ENCODE measurements at regions not wholly inside any gene's neighbourhood (a gene's known extent, or its start where the extent isn't known, plus 50 kb on each side); places are given as distances from the start of the nearest gene placed in this dataset.

DNA sequence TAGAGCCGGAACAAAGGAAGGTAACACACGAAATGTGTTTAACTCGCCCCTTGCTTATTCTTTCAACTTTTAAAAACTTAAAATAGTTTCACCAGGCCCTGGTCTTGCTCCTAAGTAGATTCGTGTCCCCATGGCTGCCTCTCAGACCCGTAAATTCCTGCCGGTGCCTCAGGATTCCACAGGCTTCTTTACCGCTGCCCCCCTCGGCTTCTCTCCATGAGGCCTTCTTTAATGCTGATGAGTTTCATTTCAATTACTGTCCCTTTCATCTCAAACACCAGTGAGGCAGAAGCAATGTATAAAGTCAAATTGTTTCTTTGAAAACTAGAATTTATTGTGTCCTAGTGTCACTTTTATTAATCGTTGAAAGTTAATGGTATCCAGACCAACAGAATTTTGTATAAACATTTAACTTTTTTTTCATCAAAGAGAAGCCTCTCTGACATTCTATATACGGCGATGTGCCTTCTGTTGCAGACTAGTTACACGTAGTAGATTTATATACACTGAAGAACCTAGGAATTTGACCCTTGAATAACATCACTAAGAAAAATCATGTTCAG is 225.2 kb downstream of the C7orf25 start:
- no peak for TF ChIP-seq FOXA1 (IDR thresholded peaks at IDR 0.05)
- TF ChIP-seq, protein P1, sequence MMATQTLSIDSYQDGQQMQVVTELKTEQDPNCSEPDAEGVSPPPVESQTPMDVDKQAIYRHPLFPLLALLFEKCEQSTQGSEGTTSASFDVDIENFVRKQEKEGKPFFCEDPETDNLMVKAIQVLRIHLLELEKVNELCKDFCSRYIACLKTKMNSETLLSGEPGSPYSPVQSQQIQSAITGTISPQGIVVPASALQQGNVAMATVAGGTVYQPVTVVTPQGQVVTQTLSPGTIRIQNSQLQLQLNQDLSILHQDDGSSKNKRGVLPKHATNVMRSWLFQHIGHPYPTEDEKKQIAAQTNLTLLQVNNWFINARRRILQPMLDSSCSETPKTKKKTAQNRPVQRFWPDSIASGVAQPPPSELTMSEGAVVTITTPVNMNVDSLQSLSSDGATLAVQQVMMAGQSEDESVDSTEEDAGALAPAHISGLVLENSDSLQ (IDR thresholded peaks at IDR 0.05): no peak
- no peak for TF ChIP-seq ARNT (IDR thresholded peaks at IDR 0.05)
- no peak for TF ChIP-seq NFRKB (IDR thresholded peaks at IDR 0.05)
- TF ChIP-seq ELF4 (IDR thresholded peaks at IDR 0.05): no peak
- no peak for TF ChIP-seq HDGF (IDR thresholded peaks at IDR 0.05; ENCODE audit: borderline replicate concordance)
- no peak for TF ChIP-seq SUZ12 (IDR thresholded peaks at IDR 0.05)
- TF ChIP-seq CTBP1 (IDR thresholded peaks at IDR 0.05; ENCODE audit: borderline replicate concordance): no peak
- TF ChIP-seq FOXM1 (IDR thresholded peaks at IDR 0.05; ENCODE audit: borderline replicate concordance): no peak
- no peak for TF ChIP-seq FOXK2 (IDR thresholded peaks at IDR 0.05)
- DNase-seq (ENCODE audit: extremely low spot score): no peak
- CTCF ChIA-PET: no interaction called here

GRCh38 chr7:42685911-42686310 is 226.0 kb downstream of the C7orf25 start:
- TF ChIP-seq ARNT (IDR thresholded peaks at IDR 0.05) (no peak), CTBP1 (IDR thresholded peaks at IDR 0.05; ENCODE audit: borderline replicate concordance) (no peak), FOXA1 (IDR thresholded peaks at IDR 0.05) (no peak), BHLHE40 (IDR thresholded peaks at IDR 0.05; ENCODE audit: borderline replicate concordance) (no peak), SP1 (IDR thresholded peaks at IDR 0.05) (no peak), HDGF (IDR thresholded peaks at IDR 0.05; ENCODE audit: borderline replicate concordance) (no peak), FOXK2 (IDR thresholded peaks at IDR 0.05) (no peak)
- POLR2A ChIA-PET: no interaction called here
- CTCF ChIA-PET: no interaction called here
- DNase-seq (ENCODE audit: extremely low spot score): no peak

More for the DNA sequence above, 225.2 kb downstream of the C7orf25 start:
- POLR2A ChIA-PET: no interaction called here

- POLR2A ChIA-PET: no interaction called here
- TF ChIP-seq L3MBTL2 (conservative IDR thresholded peaks at IDR 0.05) (no peak), NFRKB (IDR thresholded peaks at IDR 0.05) (no peak), SP1 (IDR thresholded peaks at IDR 0.05) (no peak), HDGF (IDR thresholded peaks at IDR 0.05; ENCODE audit: borderline replicate concordance) (no peak), ZNF384 (IDR thresholded peaks at IDR 0.05) (no peak), FOXM1 (IDR thresholded peaks at IDR 0.05; ENCODE audit: borderline replicate concordance) (no peak), BHLHE40 (IDR thresholded peaks at IDR 0.05; ENCODE audit: borderline replicate concordance) (no peak), TARDBP (IDR thresholded peaks at IDR 0.05) (no peak), FOXA1 (IDR thresholded peaks at IDR 0.05) (no peak), ARNT (IDR thresholded peaks at IDR 0.05) (no peak), ELF4 (IDR thresholded peaks at IDR 0.05) (no peak), SUZ12 (IDR thresholded peaks at IDR 0.05) (no peak), FOXK2 (IDR thresholded peaks at IDR 0.05) (no peak), LEF1 (IDR thresholded peaks at IDR 0.05; ENCODE audit: borderline replicate concordance) (no peak), CTBP1 (IDR thresholded peaks at IDR 0.05; ENCODE audit: borderline replicate concordance) (no peak)
- TF ChIP-seq, protein P1 (IDR thresholded peaks at IDR 0.05): no peak
- DNase-seq (ENCODE audit: extremely low spot score): no peak
- CTCF ChIA-PET: no interaction called here
These were observed 233.8 kb downstream of the C7orf25 start for GRCh38 chr7:42677751-42678699.

- ChIA-PET CTCF (no interaction called here), POLR2A (no interaction called here)
- DNase-seq (ENCODE audit: extremely low spot score): no peak
- no peak for TF ChIP-seq FOXM1 (IDR thresholded peaks at IDR 0.05; ENCODE audit: borderline replicate concordance)
- no peak for TF ChIP-seq ARNT (IDR thresholded peaks at IDR 0.05)
- TF ChIP-seq LEF1 (IDR thresholded peaks at IDR 0.05; ENCODE audit: borderline replicate concordance): no peak
- TF ChIP-seq ZNF384 (IDR thresholded peaks at IDR 0.05): no peak
- no peak for TF ChIP-seq CTBP1 (IDR thresholded peaks at IDR 0.05; ENCODE audit: borderline replicate concordance)
- TF ChIP-seq NFRKB (IDR thresholded peaks at IDR 0.05): no peak
- no peak for TF ChIP-seq L3MBTL2 (conservative IDR thresholded peaks at IDR 0.05)
- TF ChIP-seq SP1 (IDR thresholded peaks at IDR 0.05): no peak
- TF ChIP-seq FOXA1 (IDR thresholded peaks at IDR 0.05): no peak
- TF ChIP-seq TARDBP (IDR thresholded peaks at IDR 0.05): no peak
- TF ChIP-seq BHLHE40 (IDR thresholded peaks at IDR 0.05; ENCODE audit: borderline replicate concordance): no peak
- no peak for TF ChIP-seq SUZ12 (IDR thresholded peaks at IDR 0.05)
These were observed 237.3 kb downstream of the C7orf25 start for GRCh38 chr7:42674541-42674940.

GRCh38 chr7:42673951-42674350 is 237.9 kb downstream of the C7orf25 start:
- ChIA-PET CTCF (no interaction called here), POLR2A (no interaction called here)
- TF ChIP-seq FOXM1 (IDR thresholded peaks at IDR 0.05; ENCODE audit: borderline replicate concordance): no peak
- no peak for TF ChIP-seq FOXA1 (IDR thresholded peaks at IDR 0.05)
- no peak for TF ChIP-seq L3MBTL2 (conservative IDR thresholded peaks at IDR 0.05)
- TF ChIP-seq HDGF (IDR thresholded peaks at IDR 0.05; ENCODE audit: borderline replicate concordance): no peak
- no peak for DNase-seq (ENCODE audit: extremely low spot score)

DNA sequence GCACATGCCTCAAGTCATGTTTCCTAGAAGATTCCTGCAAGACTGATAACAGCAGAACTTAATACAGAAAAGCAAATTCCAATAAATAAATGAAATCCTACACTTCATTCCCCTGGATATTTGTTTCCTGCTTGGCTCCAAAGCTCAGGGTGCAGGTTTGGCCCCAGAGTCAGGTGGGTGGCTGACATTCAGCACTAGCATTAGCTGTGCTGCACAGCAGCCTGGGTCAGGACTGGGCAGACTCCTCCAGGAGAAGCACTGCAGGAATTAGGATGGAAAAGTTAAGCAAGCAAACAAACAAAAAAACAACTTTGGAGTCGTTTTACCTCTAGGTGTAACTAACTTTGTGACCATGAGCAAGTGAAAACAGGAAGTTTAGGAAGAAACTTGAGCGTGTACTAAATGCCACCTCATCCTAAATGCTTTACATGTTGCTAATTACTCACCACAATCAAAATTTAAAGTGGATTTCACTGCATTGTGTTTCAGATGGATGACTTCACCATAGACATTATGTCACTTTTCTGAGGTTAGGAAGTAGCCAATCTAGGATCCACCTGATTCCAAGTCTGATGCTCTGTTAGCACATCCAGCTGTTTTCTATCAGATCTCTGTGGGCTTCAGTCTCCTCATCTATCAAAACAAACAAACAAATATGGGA is 239.4 kb downstream of the C7orf25 start:
- TF ChIP-seq BHLHE40 (IDR thresholded peaks at IDR 0.05; ENCODE audit: borderline replicate concordance) (no peak), HDGF (IDR thresholded peaks at IDR 0.05; ENCODE audit: borderline replicate concordance) (no peak), FOXK2 (IDR thresholded peaks at IDR 0.05) (no peak), LEF1 (IDR thresholded peaks at IDR 0.05; ENCODE audit: borderline replicate concordance) (no peak), SUZ12 (IDR thresholded peaks at IDR 0.05) (no peak)
- no peak for DNase-seq (ENCODE audit: extremely low spot score)
- ChIA-PET CTCF (no interaction called here), POLR2A (no interaction called here)

Data from HEK293T (cell line).